WI38 (cell line): ENCODE measurements at regions not wholly inside any gene's neighbourhood (a gene's known extent, or its start where the extent isn't known, plus 50 kb on each side); places are given as distances from the start of the nearest gene placed in this dataset.

ENCODE experiments used
- H3K4me3 ChIP-seq: 2 replicates; pipeline ENCODE4 v1.5.1; 2011; ENCODE audit warnings: low read depth, mild to moderate bottlenecking, control low read depth, low read length
- CTCF ChIP-seq: IDR thresholded peaks from 2 replicates; pipeline ENCODE4 v1.5.1; 2012; ENCODE audit warnings: low read depth, mild to moderate bottlenecking, control low read depth, low read length

DNA sequence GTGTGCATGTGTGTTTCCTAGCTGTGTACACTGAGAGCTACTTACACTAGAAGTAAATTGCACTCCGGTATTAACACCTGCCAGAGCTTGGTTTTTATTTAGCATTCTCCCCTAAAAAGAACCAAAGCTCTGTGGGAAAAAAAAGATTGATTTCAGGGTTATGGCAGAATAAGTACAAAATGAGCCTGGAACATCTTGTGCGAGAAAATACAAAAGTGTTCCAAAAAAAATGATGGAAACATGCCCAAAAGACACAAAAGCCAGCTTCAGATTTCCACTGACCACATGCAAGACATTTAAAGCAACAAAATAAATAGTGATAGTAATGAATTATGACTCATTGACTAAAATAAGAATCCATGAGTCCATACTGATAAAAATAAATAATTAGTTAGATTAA lies 188.3 kb downstream of the GXYLT1 start:
- no peak overlapping the region for H3K4me3 ChIP-seq
- no peak for TF ChIP-seq CTCF

DNA sequence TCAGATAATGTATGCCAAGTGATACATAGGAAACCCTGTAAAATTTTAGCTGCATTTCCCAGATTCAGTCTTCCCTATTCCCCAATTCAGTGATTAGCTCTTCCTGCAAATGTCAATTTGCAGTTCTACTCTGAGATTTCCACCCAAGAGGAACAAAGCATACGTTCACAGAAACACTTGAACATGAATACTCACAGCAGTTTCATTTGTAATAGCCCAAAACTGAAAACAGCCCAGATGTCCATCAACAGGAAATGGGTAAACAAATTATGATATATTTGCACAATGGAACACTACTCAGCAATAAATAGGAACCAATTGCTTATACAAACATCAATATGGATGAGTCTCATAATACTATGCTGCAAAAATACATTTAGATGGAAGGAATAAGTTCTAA lies 194.2 kb downstream of the GXYLT1 start:
- TF ChIP-seq CTCF = no peak

GRCh38 chr12:41946106-41946505 lies 198.6 kb downstream of the GXYLT1 start:
- no peak for TF ChIP-seq CTCF

More for the DNA sequence above, 194.2 kb downstream of the GXYLT1 start:
- H3K4me3 ChIP-seq = no peak overlapping the region

GRCh38 chr12:41944216-41944615 lies 200.5 kb downstream of the GXYLT1 start:
- no peak for TF ChIP-seq CTCF
- H3K4me3 ChIP-seq = no peak overlapping the region

More at GRCh38 chr12:41946106-41946505, 198.6 kb downstream of the GXYLT1 start:
- H3K4me3 ChIP-seq = no peak overlapping the region

- TF ChIP-seq CTCF = no peak
- H3K4me3 ChIP-seq = no peak overlapping the region
These were observed 201.0 kb downstream of the GXYLT1 start for GRCh38 chr12:41943671-41944070.

DNA sequence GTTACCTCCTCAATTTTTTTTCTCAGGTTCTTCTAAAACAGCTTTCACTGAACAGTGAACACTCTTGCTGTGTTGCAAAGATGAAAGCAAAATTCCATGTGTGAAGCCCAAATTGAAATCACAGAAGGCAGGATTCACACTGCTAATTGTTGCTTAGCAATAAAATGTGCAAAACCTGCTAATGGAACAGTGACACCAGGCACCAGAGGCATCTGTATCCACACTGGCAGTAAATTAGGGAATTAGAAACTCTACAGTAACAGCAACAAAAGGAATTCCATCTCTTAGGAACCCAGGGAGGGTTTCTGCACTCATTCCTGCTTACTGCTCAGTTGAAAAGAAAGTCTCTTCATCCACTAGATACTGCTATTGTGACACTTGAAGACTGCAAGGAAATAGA lies 202.3 kb downstream of the GXYLT1 start:
- no peak overlapping the region for H3K4me3 ChIP-seq
- TF ChIP-seq CTCF = no peak

DNA sequence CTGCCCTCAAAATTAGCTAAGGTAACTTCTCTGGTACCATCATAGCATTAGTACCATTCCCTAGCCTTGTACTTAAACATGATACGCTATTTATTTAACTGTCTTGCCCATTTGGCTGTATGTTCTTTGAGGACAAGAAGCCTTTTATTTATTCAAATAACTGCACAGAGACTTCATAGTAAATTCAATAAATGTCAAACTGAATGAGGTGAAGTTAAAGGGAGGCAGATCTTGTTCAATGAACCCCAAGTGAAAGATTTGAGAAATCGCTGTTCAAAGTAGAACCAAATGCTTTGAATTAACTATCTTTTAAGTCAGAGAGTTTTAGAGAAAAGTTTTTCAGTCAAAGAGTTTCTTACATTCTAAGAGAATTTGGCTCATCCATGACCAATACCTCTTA lies 203.6 kb downstream of the GXYLT1 start:
- no peak overlapping the region for H3K4me3 ChIP-seq
- TF ChIP-seq CTCF = no peak
